Natural killer cell (primary cell): ENCODE measurements at regions not wholly inside any gene's neighbourhood (a gene's known extent, or its start where the extent isn't known, plus 50 kb on each side); places are given as distances from the start of the nearest gene placed in this dataset.

ENCODE experiments used
- ATAC-seq, 3 donors: fragments of 150-1000 bp in 2 of 3; fragments of 200-7000 bp in 1 of 3; cut with Tn5 transposase; 1 replicate in 1 of 3; 2 replicates in 2 of 3; pipeline ENCODE4 v1.10.0; 2021; ENCODE audit warnings: mild to moderate bottlenecking in 2 of 3, moderate library complexity in 2 of 3
- DNase-seq, 2 donors: peaks; one replicate each; pipeline versions ENCODE4 v3.0.0 to v3.0.0-alpha.2; 2013 to 2021; ENCODE audit warnings: mixed read lengths in 1 of 2
- H3K27ac ChIP-seq: one replicate; pipeline ENCODE4 v1.5.1; 2013; ENCODE audit warnings: mild to moderate bottlenecking, low read length
- H3K27me3 ChIP-seq: one replicate; pipeline ENCODE4 v1.6.1; 2013; ENCODE audit warnings: low read length; ENCODE audit not compliant: control insufficient read depth, insufficient read depth
- H3K36me3 ChIP-seq: one replicate; pipeline ENCODE4 v1.6.1; 2013; ENCODE audit warnings: low read length; ENCODE audit not compliant: control insufficient read depth, insufficient read depth
- H3K4me1 ChIP-seq: one replicate; pipeline ENCODE4 v1.6.1; 2013; ENCODE audit warnings: low read length; ENCODE audit not compliant: control insufficient read depth, insufficient read depth
- H3K4me3 ChIP-seq: one replicate; pipeline ENCODE4 v1.5.1; 2013; ENCODE audit warnings: low read length
- H3K9me3 ChIP-seq: one replicate; pipeline ENCODE4 v1.6.1; 2013; ENCODE audit warnings: low read length; ENCODE audit not compliant: control insufficient read depth, insufficient read depth
- H3K27ac Mint-ChIP-seq, 2 donors: one replicate each; pipeline ENCODE4 v1.8.0; 2022; ENCODE audit warnings: mild to moderate bottlenecking in 2 of 2, mixed read lengths in 2 of 2, moderate library complexity in 1 of 2
- H3K27me3 Mint-ChIP-seq, 2 donors: one replicate each; pipeline ENCODE4 v1.8.0; 2022; ENCODE audit warnings: low read depth in 2 of 2, mixed read lengths in 2 of 2
- H3K36me3 Mint-ChIP-seq: one replicate; pipeline ENCODE4 v1.8.0; 2022; ENCODE audit warnings: mixed read lengths
- H3K4me1 Mint-ChIP-seq, 2 donors: one replicate each; pipeline ENCODE4 v1.8.0; 2022; ENCODE audit warnings: mixed read lengths in 2 of 2
- H3K4me3 Mint-ChIP-seq: one replicate; pipeline ENCODE4 v1.8.0; 2022; ENCODE audit warnings: mild to moderate bottlenecking, moderate library complexity, mixed read lengths
- H3K9me3 Mint-ChIP-seq, 2 donors: one replicate each; pipeline ENCODE4 v1.8.0; 2022; ENCODE audit warnings: mixed read lengths in 2 of 2
- WGBS: methylation state at CpG from one replicate; pipeline ENCODE4 v1.1.7; 2013; ENCODE audit warnings: missing lambda C conversion rate; ENCODE audit not compliant: insufficient coverage; 5-methylcytosine and 5-hydroxymethylcytosine counted together
- intact Hi-C: fragments of 100-400 bp; cut with micrococcal nuclease; formaldehyde crosslinking; loops from one replicate; pipeline ENCODE4 v1.14.2; 2022
- TF ChIP-seq, protein P1 (sequence below): fragments of 200-600 bp; IDR thresholded peaks from one replicate; pipeline ENCODE4 v1.8.0; 2022; ENCODE audit warnings: antibody characterized with exemption

GRCh38 chr1:104718752-104719151, 969.1 kb downstream of the AMY1C start:
- no CpG with 5 or more reads among the region's 1 CpG for WGBS
- no peak for ATAC-seq
- DNase-seq, result no peak

GRCh38 chr1:104720741-104721140, 971.0 kb downstream of the AMY1C start:
- DNase-seq, result no peak
- no peak for ATAC-seq
- Mint-ChIP-seq H3K27ac (no peak overlapping the region), H3K36me3 (no peaks in the 10 kb centered on the region), H3K4me3 (no peak overlapping the region), H3K9me3 (peaks cover 19 to 29% of the 10 kb centered on the region in 2 donors), H3K4me1 (no peaks in the 10 kb centered on the region), H3K27me3 (no peaks in the 10 kb centered on the region)
- WGBS, result 91% methylated on average over 5 of the region's 5 CpGs
- Histone ChIP-seq H3K4me3 (no peak overlapping the region), H3K27ac (no peak overlapping the region), H3K9me3 (no peaks in the 10 kb centered on the region), H3K27me3 (no peaks in the 10 kb centered on the region), H3K4me1 (no peaks in the 10 kb centered on the region), H3K36me3 (no peaks in the 10 kb centered on the region)
- TF ChIP-seq, protein P1, sequence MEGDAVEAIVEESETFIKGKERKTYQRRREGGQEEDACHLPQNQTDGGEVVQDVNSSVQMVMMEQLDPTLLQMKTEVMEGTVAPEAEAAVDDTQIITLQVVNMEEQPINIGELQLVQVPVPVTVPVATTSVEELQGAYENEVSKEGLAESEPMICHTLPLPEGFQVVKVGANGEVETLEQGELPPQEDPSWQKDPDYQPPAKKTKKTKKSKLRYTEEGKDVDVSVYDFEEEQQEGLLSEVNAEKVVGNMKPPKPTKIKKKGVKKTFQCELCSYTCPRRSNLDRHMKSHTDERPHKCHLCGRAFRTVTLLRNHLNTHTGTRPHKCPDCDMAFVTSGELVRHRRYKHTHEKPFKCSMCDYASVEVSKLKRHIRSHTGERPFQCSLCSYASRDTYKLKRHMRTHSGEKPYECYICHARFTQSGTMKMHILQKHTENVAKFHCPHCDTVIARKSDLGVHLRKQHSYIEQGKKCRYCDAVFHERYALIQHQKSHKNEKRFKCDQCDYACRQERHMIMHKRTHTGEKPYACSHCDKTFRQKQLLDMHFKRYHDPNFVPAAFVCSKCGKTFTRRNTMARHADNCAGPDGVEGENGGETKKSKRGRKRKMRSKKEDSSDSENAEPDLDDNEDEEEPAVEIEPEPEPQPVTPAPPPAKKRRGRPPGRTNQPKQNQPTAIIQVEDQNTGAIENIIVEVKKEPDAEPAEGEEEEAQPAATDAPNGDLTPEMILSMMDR, result no peak
- intact Hi-C loops, result no loop called here

More at GRCh38 chr1:104718752-104719151, 969.1 kb downstream of the AMY1C start:
- no peaks in the 10 kb centered on the region for H3K4me1 Mint-ChIP-seq
- no peaks in the 10 kb centered on the region for H3K36me3 Mint-ChIP-seq
- Histone ChIP-seq H3K36me3 (no peaks in the 10 kb centered on the region), H3K4me1 (no peaks in the 10 kb centered on the region), H3K27me3 (no peaks in the 10 kb centered on the region), H3K27ac (no peak overlapping the region), H3K4me3 (no peak overlapping the region), H3K9me3 (no peaks in the 10 kb centered on the region)
- TF ChIP-seq, protein P1, result no peak
- H3K27ac Mint-ChIP-seq, result no peak overlapping the region
- intact Hi-C loops, result no loop called here
- H3K9me3 Mint-ChIP-seq, result peaks cover 17 to 24% of the 10 kb centered on the region in 2 donors
- H3K27me3 Mint-ChIP-seq, result no peaks in the 10 kb centered on the region
- no peak overlapping the region for H3K4me3 Mint-ChIP-seq

DNA sequence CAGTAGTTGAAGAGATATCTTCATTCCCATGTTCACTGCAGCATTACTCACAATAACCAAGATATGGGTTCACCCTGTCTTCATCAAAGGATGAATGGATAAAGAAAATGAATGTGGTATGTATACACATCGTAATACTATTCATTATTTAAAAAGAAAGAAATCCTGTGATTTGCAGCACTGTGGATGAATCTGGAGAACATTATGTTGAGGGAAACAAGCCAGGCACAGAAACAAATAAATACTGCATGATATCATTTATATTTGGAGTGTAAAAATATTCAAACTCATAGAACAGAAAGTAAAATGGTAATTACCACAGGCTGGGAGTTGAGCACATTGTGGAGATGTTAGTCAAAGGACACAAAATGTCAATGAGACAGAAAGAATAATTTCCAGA, 977.2 kb downstream of the AMY1C start:
- Histone ChIP-seq H3K4me3 (no peak overlapping the region), H3K27me3 (no peaks in the 10 kb centered on the region), H3K9me3 (peaks cover 3% of the 10 kb centered on the region), H3K4me1 (no peaks in the 10 kb centered on the region), H3K36me3 (no peaks in the 10 kb centered on the region), H3K27ac (no peak overlapping the region)
- no peak for ATAC-seq
- intact Hi-C loops, result no loop called here
- no peak overlapping the region for H3K4me3 Mint-ChIP-seq
- H3K27ac Mint-ChIP-seq, result no peak overlapping the region
- H3K27me3 Mint-ChIP-seq, result no peaks in the 10 kb centered on the region
- WGBS, result no CpG with 5 or more reads among the region's 1 CpG
- TF ChIP-seq, protein P1, result no peak
- no peak for DNase-seq
- H3K9me3 Mint-ChIP-seq, result peaks cover 28 to 39% of the 10 kb centered on the region in 2 donors
- no peaks in the 10 kb centered on the region for H3K4me1 Mint-ChIP-seq
- peaks cover 20% of the 10 kb centered on the region for H3K36me3 Mint-ChIP-seq

DNA sequence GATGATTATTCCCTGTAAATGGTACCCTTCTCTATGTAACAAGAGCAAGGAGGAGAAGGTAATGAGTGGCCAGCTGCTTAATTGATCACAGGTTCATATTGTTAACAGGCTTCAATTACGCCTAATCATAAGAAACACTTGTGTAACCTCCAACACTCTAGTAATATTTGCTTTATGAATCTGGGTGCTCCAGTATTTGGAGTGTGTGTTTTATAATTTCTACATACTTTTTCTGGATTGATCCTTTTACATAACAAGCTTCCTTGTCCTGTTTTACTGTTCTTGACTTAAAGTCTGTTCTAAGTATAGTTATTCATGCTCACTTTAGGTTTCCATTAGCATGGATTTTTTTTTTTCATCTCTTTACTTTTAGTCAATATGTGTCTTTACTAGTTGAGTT, 984.2 kb downstream of the AMY1C start:
- H3K9me3 ChIP-seq, result peaks cover 9% of the 10 kb centered on the region
- H3K27me3 ChIP-seq, result no peaks in the 10 kb centered on the region
- H3K27me3 Mint-ChIP-seq, result no peaks in the 10 kb centered on the region
- intact Hi-C loops, result no loop called here
- H3K4me3 Mint-ChIP-seq, result no peak overlapping the region
- no peaks in the 10 kb centered on the region for H3K4me1 ChIP-seq
- no peak overlapping the region for H3K27ac Mint-ChIP-seq
- peaks cover 25 to 30% of the 10 kb centered on the region in 2 donors for H3K9me3 Mint-ChIP-seq
- H3K36me3 Mint-ChIP-seq, result peaks cover 20% of the 10 kb centered on the region
- TF ChIP-seq, protein P1, result no peak
- H3K4me3 ChIP-seq, result no peak overlapping the region
- H3K4me1 Mint-ChIP-seq, result no peaks in the 10 kb centered on the region
- H3K36me3 ChIP-seq, result no peaks in the 10 kb centered on the region
- no peak overlapping the region for H3K27ac ChIP-seq
- no peak for DNase-seq
- ATAC-seq, result no peak
- WGBS, result no CpG with 5 or more reads among the region's 1 CpG
